GM19025 (cell line): ENCODE measurements at regions not wholly inside any gene's neighbourhood (a gene's known extent, or its start where the extent isn't known, plus 50 kb on each side); places are given as distances from the start of the nearest gene placed in this dataset.

ENCODE experiments used
- ATAC-seq: cut with Tn5 transposase; IDR thresholded peaks from one replicate; pipeline ENCODE4 v1.9.1; 2021; ENCODE audit warnings: mild to moderate bottlenecking, low read depth, moderate library complexity; ENCODE audit not compliant: unreplicated experiment

DNA sequence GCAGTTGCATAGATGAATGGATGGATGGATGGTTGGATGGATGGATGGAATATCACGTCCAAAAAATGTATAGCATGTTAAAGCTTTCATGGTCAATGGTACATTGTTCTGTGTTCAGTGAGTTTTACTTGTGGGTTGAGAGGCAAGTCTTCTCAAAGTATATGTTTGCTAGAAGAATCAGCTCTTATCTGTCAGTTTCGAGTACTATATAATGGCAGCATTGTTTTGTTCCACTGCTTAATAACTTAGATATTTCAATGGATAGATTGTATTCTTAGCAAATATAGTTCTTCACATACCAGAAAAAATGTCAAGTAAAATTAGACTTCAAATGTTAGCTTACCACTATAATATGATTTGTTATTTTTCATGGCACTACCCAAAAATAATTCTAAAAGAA lies 100.9 kb upstream of the CDIN1 start:
- ATAC-seq: no peak

DNA sequence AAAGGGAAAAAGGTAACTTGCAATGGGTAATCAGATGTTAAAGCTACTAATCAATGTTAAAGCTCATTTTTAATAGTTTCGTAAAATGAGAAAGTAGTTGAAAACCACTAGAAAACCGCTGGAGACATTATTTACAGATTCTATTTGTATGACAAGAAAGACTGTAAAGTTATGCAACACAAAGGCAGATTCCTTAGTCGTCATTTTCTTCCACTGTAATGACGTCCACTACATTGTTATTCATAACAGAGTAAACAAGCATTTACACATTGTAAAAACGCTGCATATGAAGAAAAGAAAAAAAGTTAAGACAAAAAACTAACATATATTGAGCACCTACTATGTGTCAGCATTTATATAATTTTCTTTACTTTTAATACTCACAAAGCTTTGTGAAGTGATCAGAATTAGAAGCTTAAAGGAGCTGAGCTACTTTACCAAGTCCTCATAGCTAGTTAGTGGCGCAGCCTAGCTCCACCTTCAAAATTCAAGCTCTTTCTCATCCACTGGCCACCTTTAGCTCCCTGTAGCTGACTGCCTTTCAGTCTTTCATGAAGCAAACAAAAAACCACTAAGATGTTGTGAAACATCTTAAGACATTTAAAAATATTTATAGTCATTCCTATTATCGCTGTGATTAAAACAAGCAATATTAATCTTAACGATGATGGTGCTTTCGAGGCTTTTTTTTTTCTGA lies 100.1 kb upstream of the CDIN1 start:
- no peak for ATAC-seq

- no peak for ATAC-seq
Observed at GRCh38 chr15:36481156-36481555, 98.3 kb upstream of the CDIN1 start.

DNA sequence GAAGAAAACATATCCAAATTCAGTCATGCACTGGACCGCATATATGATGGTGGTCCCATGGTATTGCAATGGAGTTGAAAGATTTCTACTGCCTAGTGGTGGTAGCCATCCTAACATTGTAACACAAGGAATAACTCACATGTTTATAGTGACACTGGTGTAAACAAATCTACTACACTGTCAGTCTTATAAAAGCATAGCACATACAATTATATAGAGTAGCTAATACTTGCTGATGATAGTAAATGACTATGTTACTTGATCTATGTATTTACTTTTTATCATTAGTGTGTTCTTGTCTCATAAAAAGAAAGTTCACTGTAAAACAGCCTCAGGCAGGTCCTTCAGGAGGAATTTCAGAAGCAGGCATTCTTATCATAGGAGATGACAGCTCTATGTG lies 96.0 kb upstream of the CDIN1 start:
- no peak for ATAC-seq

DNA sequence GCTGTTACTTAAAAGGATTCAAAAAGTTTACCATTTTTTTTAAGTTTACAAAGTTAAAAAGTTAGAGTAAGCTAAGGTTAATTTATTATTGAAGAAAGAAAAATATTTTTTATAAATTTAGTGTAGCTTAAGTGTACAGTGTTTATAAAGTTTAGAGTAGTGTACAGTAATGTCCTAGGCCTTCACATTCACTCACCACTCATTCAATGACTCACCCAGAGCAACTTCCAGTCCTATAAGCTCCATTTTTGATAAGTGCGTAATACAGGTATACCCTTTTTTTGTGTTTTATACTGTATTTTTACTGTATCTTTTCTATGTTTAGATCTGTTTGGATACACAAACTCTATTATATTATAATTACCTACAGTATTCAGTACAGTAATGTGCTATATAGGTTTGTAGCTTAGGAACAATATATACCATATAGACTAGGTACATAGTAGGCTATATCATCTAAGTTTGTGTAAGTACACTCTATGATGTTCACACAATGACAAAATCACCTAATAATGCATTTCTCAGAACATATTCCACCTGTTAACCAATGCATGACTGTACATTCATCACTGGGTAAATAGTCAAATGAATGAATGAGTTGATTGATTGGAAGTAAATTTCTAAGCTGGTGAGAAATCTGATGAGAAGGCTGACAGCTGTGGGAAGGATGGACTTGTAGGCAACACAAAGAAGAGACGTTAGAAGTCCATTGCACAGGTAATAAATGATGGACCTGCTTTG lies 95.2 kb upstream of the CDIN1 start:
- ATAC-seq: no peak

GRCh38 chr15:36491912-36492311 lies 87.5 kb upstream of the CDIN1 start:
- no peak for ATAC-seq

GRCh38 chr15:36495456-36495991 lies 83.9 kb upstream of the CDIN1 start:
- ATAC-seq: no peak

DNA sequence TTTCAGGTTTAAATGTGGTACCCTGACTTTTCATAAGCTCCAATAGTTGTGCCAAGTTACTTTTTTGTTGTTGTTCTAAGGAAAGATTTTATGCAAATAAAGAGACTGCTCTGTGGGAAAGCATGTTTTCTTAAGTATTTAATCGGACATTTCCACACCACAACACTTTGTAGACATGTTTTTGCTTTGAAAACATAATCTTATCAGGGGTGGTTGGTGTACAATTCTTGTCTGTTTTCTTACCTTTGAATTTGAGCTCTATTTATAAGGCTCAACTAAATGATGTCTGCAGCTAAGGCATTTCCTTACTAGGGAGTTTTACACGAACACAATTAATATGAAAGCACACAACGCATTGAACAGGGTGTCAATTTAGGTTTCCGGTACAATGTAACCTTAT lies 81.5 kb upstream of the CDIN1 start:
- ATAC-seq: no peak

- no peak for ATAC-seq
Observed at GRCh38 chr15:36498401-36498800, 81.0 kb upstream of the CDIN1 start.

DNA sequence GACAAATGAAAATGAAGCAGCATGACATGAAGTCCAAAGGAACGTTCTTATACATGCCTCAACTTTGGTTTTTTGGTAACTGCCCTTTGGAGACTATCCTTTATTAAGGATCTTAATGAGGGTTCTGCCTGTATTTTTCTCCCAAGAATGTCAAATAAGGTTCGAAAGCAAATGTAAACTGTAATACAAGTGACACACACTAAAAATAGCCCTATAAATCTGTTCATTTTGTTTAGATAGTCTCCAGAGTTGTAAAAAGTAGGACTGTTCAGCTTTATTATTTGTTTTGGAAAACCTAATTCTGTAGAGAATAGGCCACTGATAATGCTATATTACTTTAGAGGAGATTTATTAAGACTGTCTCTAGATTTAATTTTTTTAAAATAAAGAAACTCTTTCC lies 80.5 kb upstream of the CDIN1 start:
- ATAC-seq: no peak

- no peak for ATAC-seq
Observed at GRCh38 chr15:36499412-36500389, 79.7 kb upstream of the CDIN1 start.

DNA sequence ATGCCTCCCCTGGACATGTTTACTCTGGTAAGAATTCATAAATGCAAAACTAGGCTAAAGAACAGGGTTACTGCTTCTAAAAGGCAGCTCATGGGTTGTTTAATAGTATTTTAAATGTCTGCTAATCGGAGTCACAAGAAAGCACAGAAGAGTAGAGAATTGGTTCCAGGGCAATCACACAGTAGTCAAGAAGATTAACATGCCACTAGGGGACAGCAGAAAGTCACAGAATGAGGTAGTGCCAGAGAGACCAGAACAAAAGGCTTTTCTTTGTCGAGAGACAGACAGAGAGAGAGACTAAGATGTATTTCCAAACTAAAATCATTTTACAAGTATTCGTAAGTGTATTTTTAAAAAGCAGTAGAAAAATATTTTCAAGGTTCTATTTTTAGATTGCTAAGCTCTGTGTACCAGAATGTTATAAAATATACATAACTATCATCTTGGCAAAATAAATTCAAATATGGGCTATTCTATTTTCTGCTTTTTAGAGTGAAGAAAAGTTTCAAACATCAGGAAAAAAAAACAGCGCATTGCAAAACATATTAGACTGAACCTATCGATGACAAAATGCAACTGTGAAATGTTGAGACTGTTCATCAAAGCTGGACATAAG lies 78.3 kb upstream of the CDIN1 start:
- ATAC-seq: no peak

DNA sequence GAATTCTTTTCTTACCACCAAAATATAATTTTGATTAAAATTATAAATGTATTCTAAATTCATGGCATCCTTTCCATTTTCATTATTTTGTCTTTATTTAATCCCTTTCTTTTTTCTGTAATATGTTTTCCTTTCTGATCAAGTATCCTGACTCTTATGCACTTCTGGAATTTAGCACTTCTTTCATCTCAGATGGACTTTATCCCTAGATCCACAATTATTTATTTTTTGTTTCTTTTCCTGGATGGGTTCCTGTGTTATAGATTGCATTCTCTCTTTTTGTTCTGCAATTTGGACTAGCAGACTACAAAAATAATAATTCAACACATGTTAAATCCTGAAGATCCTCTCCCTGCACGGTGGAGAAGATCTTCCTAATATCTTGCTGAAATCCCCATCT lies 76.9 kb upstream of the CDIN1 start:
- ATAC-seq: no peak

DNA sequence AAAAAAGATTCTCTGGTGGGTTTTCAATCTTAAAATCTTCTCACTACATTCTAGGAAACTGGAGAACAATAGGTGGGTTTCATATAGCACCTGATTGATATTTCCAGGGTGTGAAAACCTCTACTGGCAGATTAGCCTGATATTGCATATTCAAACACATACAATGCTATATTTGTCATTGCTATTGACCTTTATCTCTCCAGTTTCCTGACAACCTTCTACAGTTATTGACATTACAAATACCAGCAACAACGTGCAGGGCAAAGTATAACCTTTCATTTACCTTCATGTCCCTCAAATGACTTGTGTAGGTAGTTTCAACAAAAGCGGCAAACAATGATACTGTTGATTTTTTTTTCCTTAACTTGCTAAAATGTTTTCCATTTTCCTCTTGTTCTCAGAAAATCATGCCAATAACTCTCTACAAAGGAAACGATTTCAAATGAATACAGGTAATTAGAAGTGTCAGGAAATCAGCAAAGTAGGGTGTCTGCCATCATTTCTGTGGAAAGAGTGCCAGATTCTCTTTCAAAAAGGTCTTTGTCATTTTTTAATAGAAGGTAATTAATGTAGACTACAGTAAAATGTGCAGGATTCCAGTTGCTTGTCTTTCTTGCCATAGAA lies 72.6 kb upstream of the CDIN1 start:
- no peak for ATAC-seq

GRCh38 chr15:36507458-36507857 lies 72.0 kb upstream of the CDIN1 start:
- ATAC-seq: no peak

DNA sequence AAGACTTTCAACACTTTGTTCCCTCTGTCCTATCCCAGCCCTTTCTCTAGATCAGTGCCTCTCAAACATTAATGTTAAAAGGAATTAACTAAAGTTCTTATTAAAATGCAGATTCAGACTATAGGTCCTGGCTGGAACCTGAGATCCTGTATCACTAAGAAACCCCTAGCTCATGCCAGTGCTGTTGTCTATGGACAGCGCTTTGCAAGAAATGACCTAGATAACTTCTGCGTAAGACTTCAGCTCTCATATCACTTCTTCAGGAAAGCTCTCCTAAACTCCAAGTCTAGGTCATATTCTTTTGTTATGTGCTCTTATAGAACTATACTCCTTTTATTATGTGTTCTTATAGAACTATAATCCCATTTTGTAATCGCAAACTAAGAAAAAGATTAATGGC lies 67.8 kb upstream of the CDIN1 start:
- ATAC-seq: no peak

GRCh38 chr15:36517758-36518157 lies 61.7 kb upstream of the CDIN1 start:
- ATAC-seq: no peak

- ATAC-seq: no peak
Observed at GRCh38 chr15:36519067-36519466, 60.4 kb upstream of the CDIN1 start.

- no peak for ATAC-seq
Observed at GRCh38 chr15:36525430-36525829, 54.0 kb upstream of the CDIN1 start.
